Liver (tissue), 3 donors: ENCODE measurements at regions not wholly inside any gene's neighbourhood (a gene's known extent, or its start where the extent isn't known, plus 50 kb on each side); places are given as distances from the start of the nearest gene placed in this dataset.

Source experiments
- FOXA2 ChIP-seq: IDR thresholded peaks from 2 replicates; pipeline ENCODE4 v1.6.1; 2016; ENCODE audit warnings: antibody characterized with exemption
- HNF4A ChIP-seq, 2 donors: conservative IDR thresholded peaks; 2 replicates each; pipeline ENCODE4 v1.6.1; 2016; ENCODE audit warnings: antibody characterized with exemption in 2 of 2, mild to moderate bottlenecking in 2 of 2
- HNF4G ChIP-seq: IDR thresholded peaks from 2 replicates; pipeline ENCODE4 v1.6.1; 2016; ENCODE audit warnings: antibody characterized with exemption
- JUND ChIP-seq, 2 donors: IDR thresholded peaks; 2 replicates each; pipeline ENCODE4 v1.6.1; 2016; ENCODE audit warnings: antibody characterized with exemption in 2 of 2
- NR2F2 ChIP-seq: IDR thresholded peaks from 2 replicates; pipeline ENCODE4 v1.6.1; 2016; ENCODE audit warnings: antibody characterized with exemption
- RAD21 ChIP-seq, 2 donors: IDR thresholded peaks; 2 replicates each; pipeline ENCODE4 v1.6.1; 2016; ENCODE audit warnings: antibody characterized with exemption in 2 of 2, mild to moderate bottlenecking in 2 of 2
- RXRA ChIP-seq, 2 donors: IDR thresholded peaks; 2 replicates each; pipeline ENCODE4 v1.6.1; 2017 to 2018; ENCODE audit warnings: antibody characterized with exemption in 2 of 2, mild to moderate bottlenecking in 1 of 2
- SP1 ChIP-seq: IDR thresholded peaks from 2 replicates; pipeline ENCODE4 v1.6.1; 2018; ENCODE audit warnings: antibody characterized with exemption, mild to moderate bottlenecking
- TAF1 ChIP-seq: conservative IDR thresholded peaks from 2 replicates; pipeline ENCODE4 v1.6.1; 2016; ENCODE audit warnings: antibody characterized with exemption, mild to moderate bottlenecking
- YY1 ChIP-seq: IDR thresholded peaks from 2 replicates; pipeline ENCODE4 v1.6.1; 2016; ENCODE audit warnings: antibody characterized with exemption, mild to moderate bottlenecking
- TF ChIP-seq, protein P1 (sequence below): fragments of 150-350 bp; IDR thresholded peaks from 2 replicates; pipeline ENCODE4 v1.5.1; 2017; ENCODE audit warnings: improper control_type of control experiment, low read depth, low read length; ENCODE audit not compliant: missing input control
- TF ChIP-seq, protein P2 (sequence below): IDR thresholded peaks from 2 replicates; pipeline ENCODE4 v1.6.1; 2016; ENCODE audit warnings: antibody characterized with exemption, mild to moderate bottlenecking
- TF ChIP-seq, protein P3 (sequence below): IDR thresholded peaks from 2 replicates; pipeline ENCODE4 v1.6.1; 2016; ENCODE audit warnings: antibody characterized with exemption
- TF ChIP-seq, protein P4 (sequence below): IDR thresholded peaks from 2 replicates; pipeline ENCODE4 v1.6.1; 2016; ENCODE audit warnings: antibody characterized with exemption
- donor health status: healthy.
- donor health status: healthy.

DNA sequence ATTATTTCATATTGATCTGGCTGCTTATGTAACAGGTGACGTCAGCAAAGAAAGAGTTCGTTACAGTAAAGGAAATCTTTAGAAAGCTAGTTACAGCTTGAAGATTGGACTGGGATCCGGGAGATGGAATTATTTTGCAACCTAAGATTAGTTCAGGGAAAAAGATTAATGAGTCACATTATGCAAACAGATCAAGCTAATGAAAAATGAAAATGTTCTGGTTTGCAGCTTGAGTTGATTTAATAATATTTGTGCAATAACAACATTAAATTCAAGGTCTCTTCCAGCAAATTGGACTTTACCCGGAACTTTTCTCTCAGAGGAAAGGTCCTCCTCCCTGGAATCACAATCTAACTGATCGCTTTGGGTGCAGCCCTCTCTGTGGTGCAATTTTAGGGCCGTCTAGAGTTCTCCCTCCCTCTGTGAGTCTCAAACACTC is 119.5 kb downstream of the OTUD1 start:
- TF ChIP-seq NR2F2 = no peak
- TF ChIP-seq, protein P1, sequence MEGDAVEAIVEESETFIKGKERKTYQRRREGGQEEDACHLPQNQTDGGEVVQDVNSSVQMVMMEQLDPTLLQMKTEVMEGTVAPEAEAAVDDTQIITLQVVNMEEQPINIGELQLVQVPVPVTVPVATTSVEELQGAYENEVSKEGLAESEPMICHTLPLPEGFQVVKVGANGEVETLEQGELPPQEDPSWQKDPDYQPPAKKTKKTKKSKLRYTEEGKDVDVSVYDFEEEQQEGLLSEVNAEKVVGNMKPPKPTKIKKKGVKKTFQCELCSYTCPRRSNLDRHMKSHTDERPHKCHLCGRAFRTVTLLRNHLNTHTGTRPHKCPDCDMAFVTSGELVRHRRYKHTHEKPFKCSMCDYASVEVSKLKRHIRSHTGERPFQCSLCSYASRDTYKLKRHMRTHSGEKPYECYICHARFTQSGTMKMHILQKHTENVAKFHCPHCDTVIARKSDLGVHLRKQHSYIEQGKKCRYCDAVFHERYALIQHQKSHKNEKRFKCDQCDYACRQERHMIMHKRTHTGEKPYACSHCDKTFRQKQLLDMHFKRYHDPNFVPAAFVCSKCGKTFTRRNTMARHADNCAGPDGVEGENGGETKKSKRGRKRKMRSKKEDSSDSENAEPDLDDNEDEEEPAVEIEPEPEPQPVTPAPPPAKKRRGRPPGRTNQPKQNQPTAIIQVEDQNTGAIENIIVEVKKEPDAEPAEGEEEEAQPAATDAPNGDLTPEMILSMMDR = no peak
- peak; percentile 42 for TF ChIP-seq HNF4G
- no peak for TF ChIP-seq RAD21 (IDR thresholded peaks at IDR 0.05)
- peak; percentile 32 to 38 for TF ChIP-seq RXRA (IDR thresholded peaks at IDR 0.05)
- TF ChIP-seq YY1 = no peak
- peak; percentile 75 to 81 for TF ChIP-seq HNF4A (conservative IDR thresholded peaks at IDR 0.05)
- TF ChIP-seq, protein P2, sequence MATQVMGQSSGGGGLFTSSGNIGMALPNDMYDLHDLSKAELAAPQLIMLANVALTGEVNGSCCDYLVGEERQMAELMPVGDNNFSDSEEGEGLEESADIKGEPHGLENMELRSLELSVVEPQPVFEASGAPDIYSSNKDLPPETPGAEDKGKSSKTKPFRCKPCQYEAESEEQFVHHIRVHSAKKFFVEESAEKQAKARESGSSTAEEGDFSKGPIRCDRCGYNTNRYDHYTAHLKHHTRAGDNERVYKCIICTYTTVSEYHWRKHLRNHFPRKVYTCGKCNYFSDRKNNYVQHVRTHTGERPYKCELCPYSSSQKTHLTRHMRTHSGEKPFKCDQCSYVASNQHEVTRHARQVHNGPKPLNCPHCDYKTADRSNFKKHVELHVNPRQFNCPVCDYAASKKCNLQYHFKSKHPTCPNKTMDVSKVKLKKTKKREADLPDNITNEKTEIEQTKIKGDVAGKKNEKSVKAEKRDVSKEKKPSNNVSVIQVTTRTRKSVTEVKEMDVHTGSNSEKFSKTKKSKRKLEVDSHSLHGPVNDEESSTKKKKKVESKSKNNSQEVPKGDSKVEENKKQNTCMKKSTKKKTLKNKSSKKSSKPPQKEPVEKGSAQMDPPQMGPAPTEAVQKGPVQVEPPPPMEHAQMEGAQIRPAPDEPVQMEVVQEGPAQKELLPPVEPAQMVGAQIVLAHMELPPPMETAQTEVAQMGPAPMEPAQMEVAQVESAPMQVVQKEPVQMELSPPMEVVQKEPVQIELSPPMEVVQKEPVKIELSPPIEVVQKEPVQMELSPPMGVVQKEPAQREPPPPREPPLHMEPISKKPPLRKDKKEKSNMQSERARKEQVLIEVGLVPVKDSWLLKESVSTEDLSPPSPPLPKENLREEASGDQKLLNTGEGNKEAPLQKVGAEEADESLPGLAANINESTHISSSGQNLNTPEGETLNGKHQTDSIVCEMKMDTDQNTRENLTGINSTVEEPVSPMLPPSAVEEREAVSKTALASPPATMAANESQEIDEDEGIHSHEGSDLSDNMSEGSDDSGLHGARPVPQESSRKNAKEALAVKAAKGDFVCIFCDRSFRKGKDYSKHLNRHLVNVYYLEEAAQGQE = no peak
- TF ChIP-seq TAF1 = no peak
- TF ChIP-seq JUND (IDR thresholded peaks at IDR 0.05) = peak; percentile 56 to 70
- peak; percentile 54 for TF ChIP-seq SP1
- TF ChIP-seq, protein P3, sequence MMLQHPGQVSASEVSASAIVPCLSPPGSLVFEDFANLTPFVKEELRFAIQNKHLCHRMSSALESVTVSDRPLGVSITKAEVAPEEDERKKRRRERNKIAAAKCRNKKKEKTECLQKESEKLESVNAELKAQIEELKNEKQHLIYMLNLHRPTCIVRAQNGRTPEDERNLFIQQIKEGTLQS = peak; percentile 31
- no peak for TF ChIP-seq FOXA2
- TF ChIP-seq, protein P4, sequence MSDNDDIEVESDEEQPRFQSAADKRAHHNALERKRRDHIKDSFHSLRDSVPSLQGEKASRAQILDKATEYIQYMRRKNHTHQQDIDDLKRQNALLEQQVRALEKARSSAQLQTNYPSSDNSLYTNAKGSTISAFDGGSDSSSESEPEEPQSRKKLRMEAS = no peak
